Fibroblast of skin of right biceps (primary cell): ENCODE measurements at regions not wholly inside any gene's neighbourhood (a gene's known extent, or its start where the extent isn't known, plus 50 kb on each side); places are given as distances from the start of the nearest gene placed in this dataset.
"Not testable (repeated sequence)": the region's sequence is repeated elsewhere in the genome, so short reads cannot be mapped to it uniquely, and the experiment has no call there.

Experiments used
- DNase-seq: peaks from one replicate; pipeline ENCODE4 v3.0.0-alpha.2; 2013

GRCh38 chr7:12007576-12007975 lies 175.6 kb upstream of the THSD7A start:
- no peak for DNase-seq

- no peak for DNase-seq
Observed at GRCh38 chr7:12013983-12014382, 182.0 kb upstream of the THSD7A start.

- DNase-seq = no peak
Observed at GRCh38 chr7:12016439-12016838, 184.4 kb upstream of the THSD7A start.

- no peak for DNase-seq
Observed at GRCh38 chr7:12017046-12017445, 185.0 kb upstream of the THSD7A start.

GRCh38 chr7:12022011-12022410 lies 189.1 kb upstream of the TMEM106B start:
- not testable (repeated sequence) for DNase-seq

GRCh38 chr7:12025246-12025645 lies 185.8 kb upstream of the TMEM106B start:
- peak; percentile 47 for DNase-seq

- peak; percentile 77 for DNase-seq
Observed at GRCh38 chr7:12028508-12028907, 182.6 kb upstream of the TMEM106B start.

- DNase-seq = peak; percentile 79
Observed at GRCh38 chr7:12030116-12030515, 181.0 kb upstream of the TMEM106B start.

GRCh38 chr7:12031186-12031585 lies 179.9 kb upstream of the TMEM106B start:
- peak; percentile 26 for DNase-seq

- DNase-seq = peak; percentile 83
Observed at GRCh38 chr7:12031638-12032037, 179.5 kb upstream of the TMEM106B start.

- peak; percentile 26 for DNase-seq
Observed at GRCh38 chr7:12032146-12032545, 178.9 kb upstream of the TMEM106B start.

- DNase-seq = peak; percentile 51
Observed at GRCh38 chr7:12043457-12043856, 167.6 kb upstream of the TMEM106B start.

GRCh38 chr7:12052211-12052610 lies 158.9 kb upstream of the TMEM106B start:
- DNase-seq = no peak

GRCh38 chr7:12053561-12053960 lies 157.5 kb upstream of the TMEM106B start:
- DNase-seq = no peak

GRCh38 chr7:12054830-12055229 lies 156.3 kb upstream of the TMEM106B start:
- no peak for DNase-seq

GRCh38 chr7:12056381-12056780 lies 154.7 kb upstream of the TMEM106B start:
- DNase-seq = no peak

- no peak for DNase-seq
Observed at GRCh38 chr7:12056977-12057376, 154.1 kb upstream of the TMEM106B start.

GRCh38 chr7:12062062-12062461 lies 149.0 kb upstream of the TMEM106B start:
- no peak for DNase-seq

GRCh38 chr7:12064586-12065127 lies 146.4 kb upstream of the TMEM106B start:
- DNase-seq = no peak

- no peak for DNase-seq
Observed at GRCh38 chr7:12066004-12066403, 145.1 kb upstream of the TMEM106B start.

- no peak for DNase-seq
Observed at GRCh38 chr7:12066521-12066920, 144.6 kb upstream of the TMEM106B start.

- peak; percentile 36 for DNase-seq
Observed at GRCh38 chr7:12067156-12067831, 143.8 kb upstream of the TMEM106B start.

- DNase-seq = no peak
Observed at GRCh38 chr7:12069757-12070156, 141.3 kb upstream of the TMEM106B start.

- DNase-seq = no peak
Observed at GRCh38 chr7:12074889-12075288, 136.2 kb upstream of the TMEM106B start.

- no peak for DNase-seq
Observed at GRCh38 chr7:12080006-12080405, 131.1 kb upstream of the TMEM106B start.
